ENCODE measurements at regions not wholly inside any gene's neighbourhood (a gene's known extent, or its start where the extent isn't known, plus 50 kb on each side); places are given as distances from the start of the nearest gene placed in this dataset.

GRCh38 chr22:48748860-48749554 lies 1078.7 kb downstream of the BRD1 start:
- TF ChIP-seq POLR2AphosphoS5 (IDR thresholded peaks at IDR 0.05): no peak
- no peak for TF ChIP-seq CTCF (IDR thresholded peaks at IDR 0.05)
